ENCODE measurements at regions not wholly inside any gene's neighbourhood (a gene's known extent, or its start where the extent isn't known, plus 50 kb on each side); places are given as distances from the start of the nearest gene placed in this dataset.

- TF ChIP-seq CTCF (IDR thresholded peaks at IDR 0.05) (no peak), SIN3A (IDR thresholded peaks at IDR 0.05; ENCODE audit: borderline replicate concordance, insufficient read depth, low read depth, low read length) (no peak)
These were observed 356.5 kb downstream of the CDH9 start for GRCh38 chr5:26681861-26682260.
